VCaP (cell line): ENCODE measurements at regions not wholly inside any gene's neighbourhood (a gene's known extent, or its start where the extent isn't known, plus 50 kb on each side); places are given as distances from the start of the nearest gene placed in this dataset.

ENCODE experiments used
- H3K27ac ChIP-seq: fragments of 450-650 bp; 2 replicates; pipeline ENCODE4 v1.5.1; 2017
- CTCF ChIP-seq: fragments of 450-650 bp; conservative IDR thresholded peaks from 2 replicates; pipeline ENCODE4 v1.5.1; 2017; ENCODE audit warnings: mild to moderate bottlenecking, moderate library complexity

- TF ChIP-seq CTCF: no peak
- no peak overlapping the region for H3K27ac ChIP-seq
Measured at GRCh38 chr11:119540370-119541125, 117.6 kb upstream of the THY1 start.

- TF ChIP-seq CTCF: no peak
- no peak overlapping the region for H3K27ac ChIP-seq
Measured at GRCh38 chr11:119539583-119539982, 116.6 kb upstream of the THY1 start.

- H3K27ac ChIP-seq: no peak overlapping the region
- TF ChIP-seq CTCF: no peak
Measured at GRCh38 chr11:119538753-119539152, 115.8 kb upstream of the THY1 start.

- TF ChIP-seq CTCF: no peak
- no peak overlapping the region for H3K27ac ChIP-seq
Measured at GRCh38 chr11:119537306-119538253, 114.6 kb upstream of the THY1 start.

GRCh38 chr11:119536801-119537200, 113.8 kb upstream of the THY1 start:
- no peak overlapping the region for H3K27ac ChIP-seq
- TF ChIP-seq CTCF: no peak

- peak; percentile 99 for TF ChIP-seq CTCF
- no peak overlapping the region for H3K27ac ChIP-seq
Measured at GRCh38 chr11:119533921-119534736, 111.2 kb upstream of the THY1 start.

- H3K27ac ChIP-seq: no peak overlapping the region
- TF ChIP-seq CTCF: no peak
Measured at GRCh38 chr11:119533462-119533861, 110.5 kb upstream of the THY1 start.
